ENCODE measurements at regions not wholly inside any gene's neighbourhood (a gene's known extent, or its start where the extent isn't known, plus 50 kb on each side); places are given as distances from the start of the nearest gene placed in this dataset.

GRCh38 chr20:50393242-50393641 lies 116.9 kb upstream of the PTPN1 start:
- no peak for TF ChIP-seq CTCF (conservative IDR thresholded peaks at IDR 0.05; ENCODE audit: low read depth, low read length)
- no peak for TF ChIP-seq EZH2phosphoT487 (IDR thresholded peaks at IDR 0.05; ENCODE audit: borderline replicate concordance, low read length)
